Ishikawa (cell line): ENCODE measurements at regions not wholly inside any gene's neighbourhood (a gene's known extent, or its start where the extent isn't known, plus 50 kb on each side); places are given as distances from the start of the nearest gene placed in this dataset.

Experiments
- CREB1 ChIP-seq: IDR thresholded peaks from 2 replicates; pipeline ENCODE4 v1.6.1; 2012; ENCODE audit warnings: low read depth
- RAD21 ChIP-seq: IDR thresholded peaks from 2 replicates; pipeline ENCODE4 v1.6.1; 2012; ENCODE audit warnings: low read depth
- TCF12 ChIP-seq: IDR thresholded peaks from 2 replicates; pipeline ENCODE4 v1.6.1; 2012; ENCODE audit warnings: low read depth
- TEAD4 ChIP-seq: IDR thresholded peaks from 2 replicates; pipeline ENCODE4 v1.6.1; 2012
- TF ChIP-seq, protein P1 (sequence below): IDR thresholded peaks from 2 replicates; pipeline ENCODE4 v1.6.1; 2012
- TF ChIP-seq, protein P2 (sequence below): IDR thresholded peaks from 2 replicates; pipeline ENCODE4 v1.6.1; 2012

DNA sequence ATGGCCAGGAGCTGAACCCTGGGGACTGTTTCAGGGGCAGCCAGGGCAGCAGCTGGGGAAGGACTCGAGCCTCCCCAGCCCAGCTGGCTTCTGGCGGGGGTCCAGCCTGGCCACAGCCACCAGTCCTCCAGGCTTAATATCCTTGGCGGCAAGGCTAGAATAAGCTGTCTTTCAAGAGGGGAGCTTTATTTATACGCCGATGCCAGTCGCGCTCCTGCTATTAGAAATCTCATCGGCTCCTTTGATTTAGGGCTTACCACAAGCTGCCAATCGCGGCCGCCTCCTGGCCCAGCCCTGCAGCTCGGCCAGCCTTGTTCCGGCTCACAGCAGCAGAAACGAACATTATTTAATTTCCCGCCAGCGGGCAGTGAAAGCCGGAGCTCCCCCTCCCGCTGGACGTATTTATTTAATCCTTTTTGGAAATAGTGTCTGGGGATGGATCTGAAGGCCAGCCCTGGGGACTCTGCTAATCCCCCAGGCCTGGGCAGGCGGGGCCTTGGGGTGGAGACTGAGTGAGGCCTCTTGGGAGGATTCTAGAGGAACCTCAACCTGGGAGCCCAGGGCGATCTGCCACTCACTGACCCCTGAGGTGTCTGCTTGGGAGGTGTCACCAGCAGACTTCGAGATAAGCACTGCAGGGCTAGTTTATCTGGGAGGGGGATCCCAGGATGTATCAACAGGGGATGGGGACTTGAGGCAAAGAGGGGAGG is 363.1 kb downstream of the MN1 start:
- TF ChIP-seq CREB1 (no peak), TEAD4 (no peak), TCF12 (no peak), RAD21 (no peak)
- TF ChIP-seq, protein P1, sequence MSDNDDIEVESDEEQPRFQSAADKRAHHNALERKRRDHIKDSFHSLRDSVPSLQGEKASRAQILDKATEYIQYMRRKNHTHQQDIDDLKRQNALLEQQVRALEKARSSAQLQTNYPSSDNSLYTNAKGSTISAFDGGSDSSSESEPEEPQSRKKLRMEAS, result no peak
- TF ChIP-seq, protein P2, sequence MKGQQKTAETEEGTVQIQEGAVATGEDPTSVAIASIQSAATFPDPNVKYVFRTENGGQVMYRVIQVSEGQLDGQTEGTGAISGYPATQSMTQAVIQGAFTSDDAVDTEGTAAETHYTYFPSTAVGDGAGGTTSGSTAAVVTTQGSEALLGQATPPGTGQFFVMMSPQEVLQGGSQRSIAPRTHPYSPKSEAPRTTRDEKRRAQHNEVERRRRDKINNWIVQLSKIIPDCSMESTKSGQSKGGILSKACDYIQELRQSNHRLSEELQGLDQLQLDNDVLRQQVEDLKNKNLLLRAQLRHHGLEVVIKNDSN, result no peak
